H9 (cell line): ENCODE measurements at regions not wholly inside any gene's neighbourhood (a gene's known extent, or its start where the extent isn't known, plus 50 kb on each side); places are given as distances from the start of the nearest gene placed in this dataset.

Experiments
- DNase-seq: peaks from one replicate; pipeline ENCODE4 v3.0.0-alpha.2; 2017
- H2AFZ ChIP-seq: one replicate; pipeline ENCODE4 v1.6.1; 2013; ENCODE audit warnings: mild to moderate bottlenecking, low read length, control low read depth, moderate library complexity
- H2AK5ac ChIP-seq: 2 replicates; pipeline ENCODE4 v1.6.1; 2013; ENCODE audit warnings: low read length, control low read depth, mixed read lengths; ENCODE audit not compliant: insufficient read length
- H2BK120ac ChIP-seq: one replicate; pipeline ENCODE4 v1.6.1; 2013; ENCODE audit warnings: low read depth, mild to moderate bottlenecking, low read length, control low read depth, inconsistent platforms; ENCODE audit not compliant: poor library complexity, severe bottlenecking
- H2BK12ac ChIP-seq: 2 replicates; pipeline ENCODE4 v1.6.1; 2013; ENCODE audit warnings: low read length, control low read depth, mixed read lengths, low read depth; ENCODE audit not compliant: insufficient read length
- H2BK15ac ChIP-seq: 2 replicates; pipeline ENCODE4 v1.6.1; 2013; ENCODE audit warnings: low read depth, low read length, control low read depth
- H2BK20ac ChIP-seq: one replicate; pipeline ENCODE4 v1.6.1; 2013; ENCODE audit warnings: low read depth, mild to moderate bottlenecking, low read length, control low read depth, inconsistent platforms; ENCODE audit not compliant: poor library complexity, severe bottlenecking
- H2BK5ac ChIP-seq: 2 replicates; pipeline ENCODE4 v1.6.1; 2013; ENCODE audit warnings: low read length, control low read depth, mixed read lengths; ENCODE audit not compliant: insufficient read length
- H3K14ac ChIP-seq: 2 replicates; pipeline ENCODE4 v1.6.1; 2013; ENCODE audit warnings: low read length, control low read depth; ENCODE audit not compliant: insufficient read depth
- H3K18ac ChIP-seq: 2 replicates; pipeline ENCODE4 v1.6.1; 2013; ENCODE audit warnings: low read depth, mild to moderate bottlenecking, mixed read lengths, low read length, control low read depth; ENCODE audit not compliant: insufficient read length
- H3K23ac ChIP-seq: 2 replicates; pipeline ENCODE4 v1.6.1; 2013; ENCODE audit warnings: low read length, control low read depth, mixed read lengths, low read depth; ENCODE audit not compliant: insufficient read length
- H3K23me2 ChIP-seq: 2 replicates; pipeline ENCODE4 v1.6.1; 2013; ENCODE audit warnings: low read depth, mild to moderate bottlenecking, mixed read lengths, low read length, control low read depth; ENCODE audit not compliant: insufficient read length, poor library complexity, severe bottlenecking
- H3K27ac ChIP-seq: 2 replicates; pipeline ENCODE4 v1.5.1; 2013; ENCODE audit warnings: low read length, control low read depth, mixed read lengths, low read depth; ENCODE audit not compliant: insufficient read length
- H3K27me3 ChIP-seq: 2 replicates; pipeline ENCODE4 v1.6.1; 2013; ENCODE audit warnings: low read length, control low read depth, inconsistent platforms; ENCODE audit not compliant: insufficient read depth
- H3K4ac ChIP-seq: 2 replicates; pipeline ENCODE4 v1.6.1; 2013; ENCODE audit warnings: low read depth, mild to moderate bottlenecking, control low read depth, inconsistent platforms, low read length, moderate library complexity
- H3K4me1 ChIP-seq: 2 replicates; pipeline ENCODE4 v1.6.1; 2013; ENCODE audit warnings: low read length, control low read depth, inconsistent platforms; ENCODE audit not compliant: insufficient read depth
- H3K4me2 ChIP-seq: 2 replicates; pipeline ENCODE4 v1.6.1; 2013; ENCODE audit warnings: low read length, control low read depth, mixed read lengths; ENCODE audit not compliant: insufficient read length, insufficient read depth
- H3K56ac ChIP-seq: 2 replicates; pipeline ENCODE4 v1.6.1; 2013; ENCODE audit warnings: low read depth, mild to moderate bottlenecking, mixed read lengths, low read length, control low read depth; ENCODE audit not compliant: insufficient read length
- H3K79me1 ChIP-seq: 2 replicates; pipeline ENCODE4 v1.6.1; 2013; ENCODE audit warnings: low read depth, mild to moderate bottlenecking, moderate library complexity, low read length, control low read depth, inconsistent platforms; ENCODE audit not compliant: insufficient read depth, poor library complexity, severe bottlenecking
- H3K79me2 ChIP-seq: 2 replicates; pipeline ENCODE4 v1.6.1; 2013; ENCODE audit warnings: low read length, control low read depth, inconsistent platforms; ENCODE audit not compliant: insufficient read depth
- H3K9ac ChIP-seq: 2 replicates; pipeline ENCODE4 v1.6.1; 2013; ENCODE audit warnings: low read length, control low read depth, mixed read lengths; ENCODE audit not compliant: insufficient read length; ENCODE audit errors: extremely low read depth
- H3K9me3 ChIP-seq: one replicate; pipeline ENCODE4 v1.6.1; 2013; ENCODE audit warnings: low read depth, low read length, inconsistent platforms; ENCODE audit not compliant: control insufficient read depth
- H3T11ph ChIP-seq: one replicate; pipeline ENCODE4 v1.6.1; 2013; ENCODE audit warnings: mild to moderate bottlenecking, low read length, control low read depth, inconsistent platforms
- H4K20me1 ChIP-seq: one replicate; pipeline ENCODE4 v1.6.1; 2013; ENCODE audit not compliant: control insufficient read depth, insufficient read length, insufficient read depth
- H4K5ac ChIP-seq: 2 replicates; pipeline ENCODE4 v1.6.1; 2013; ENCODE audit warnings: low read depth, mild to moderate bottlenecking, mixed read lengths, low read length, control low read depth; ENCODE audit not compliant: insufficient read length
- H4K8ac ChIP-seq: replicated peaks from 2 replicates; pipeline ENCODE4 v1.6.1; 2013; ENCODE audit warnings: low read length, control low read depth, mixed read lengths, low read depth; ENCODE audit not compliant: insufficient read length
- H4K91ac ChIP-seq: 2 replicates; pipeline ENCODE4 v1.6.1; 2013; ENCODE audit warnings: low read depth, mild to moderate bottlenecking, moderate library complexity, mixed read lengths, low read length, control low read depth; ENCODE audit not compliant: insufficient read length
- H3K27ac Mint-ChIP-seq, 3 experiments: 2 replicates in 2 of 3; 3 replicates in 1 of 3; pipeline ENCODE4 v1.8.0; 2020 to 2021; ENCODE audit warnings: mixed read lengths in 3 of 3, mild to moderate bottlenecking in 1 of 3, moderate library complexity in 1 of 3
- H3K27me3 Mint-ChIP-seq: 2 replicates; pipeline ENCODE4 v1.8.0; 2021; ENCODE audit warnings: low read depth, mild to moderate bottlenecking, moderate library complexity, mixed read lengths
- H3K36me3 Mint-ChIP-seq, 3 experiments: 2 replicates in 2 of 3; 3 replicates in 1 of 3; pipeline ENCODE4 v1.8.0; 2020 to 2021; ENCODE audit warnings: low read depth in 3 of 3, mixed read lengths in 3 of 3; ENCODE audit not compliant: insufficient read depth in 1 of 3
- H3K4me1 Mint-ChIP-seq, 2 experiments: 2 replicates each; pipeline ENCODE4 v1.8.0; 2020; ENCODE audit warnings: mixed read lengths in 2 of 2
- H3K4me3 Mint-ChIP-seq, 2 experiments: 2 replicates in 1 of 2; 3 replicates in 1 of 2; pipeline ENCODE4 v1.8.0; 2020 to 2021; ENCODE audit warnings: mild to moderate bottlenecking in 2 of 2, mixed read lengths in 2 of 2, moderate library complexity in 1 of 2
- H3K9me3 Mint-ChIP-seq, 2 experiments: 2 replicates in 1 of 2; 3 replicates in 1 of 2; pipeline ENCODE4 v1.8.0; 2020; ENCODE audit warnings: mild to moderate bottlenecking in 2 of 2, mixed read lengths in 2 of 2, moderate library complexity in 1 of 2
- CTCF ChIP-seq: fragments of 200-600 bp; sonication (generic); conservative IDR thresholded peaks from 3 replicates; pipeline ENCODE4 v1.8.0; 2021; ENCODE audit warnings: antibody characterized with exemption, mild to moderate bottlenecking
- WGBS: extraction: QIAGEN DNeasy Blood & Tissue Kit; methylation state at CpG from one replicate; pipeline ENCODE4 v1.1.7; 2013; ENCODE audit warnings: missing lambda C conversion rate, low lambda C conversion rate, mixed read lengths; ENCODE audit not compliant: insufficient read length; ENCODE audit errors: extremely low coverage; 5-methylcytosine and 5-hydroxymethylcytosine counted together

- Histone ChIP-seq H2AK5ac (no peak overlapping the region), H3K27me3 (no peaks in the 10 kb centered on the region), H3K79me1 (no peaks in the 10 kb centered on the region), H2BK20ac (no peak overlapping the region), H3K18ac (no peak overlapping the region), H3K27ac (no peak overlapping the region), H3K14ac (no peak overlapping the region), H3K56ac (no peak overlapping the region), H4K20me1 (no peaks in the 10 kb centered on the region), H3K9ac (no peak overlapping the region), H3K4me1 (no peaks in the 10 kb centered on the region), H2BK5ac (no peak overlapping the region), H3K23me2 (no peaks in the 10 kb centered on the region), H4K8ac (no peak overlapping the region), H4K91ac (no peak overlapping the region), H2BK15ac (no peak overlapping the region), H4K5ac (no peak overlapping the region), H3K4ac (no peak overlapping the region), H2AFZ (no peak overlapping the region), H2BK120ac (no peak overlapping the region), H3K9me3 (no peaks in the 10 kb centered on the region), H3K23ac (no peak overlapping the region), H3T11ph (no peak overlapping the region), H3K4me2 (no peak overlapping the region), H3K79me2 (no peaks in the 10 kb centered on the region), H2BK12ac (no peak overlapping the region)
- WGBS, result no CpG with 5 or more reads among the region's 1 CpG
- Mint-ChIP-seq H3K4me1 (peaks cover 4 to 15% of the 10 kb centered on the region in 2 experiments; a peak in 1 of 4 replicates), H3K27ac (no peak overlapping the region), H3K27me3 (peaks cover 11% of the 10 kb centered on the region), H3K36me3 (no peaks in the 10 kb centered on the region), H3K9me3 (no peaks in the 10 kb centered on the region), H3K4me3 (no peak overlapping the region)
- DNase-seq, result no peak
- no peak for TF ChIP-seq CTCF
These were observed 214.7 kb downstream of the PIK3R1 start for GRCh38 chr5:68430279-68430678.
